Nucleus accumbens (tissue), 56 donors: ENCODE measurements at regions not wholly inside any gene's neighbourhood (a gene's known extent, or its start where the extent isn't known, plus 50 kb on each side); places are given as distances from the start of the nearest gene placed in this dataset.

ENCODE experiments used
- DNase-seq, 56 donors: peaks; one replicate each; lab custom pipeline; 2025; lab: John Stamatoyannopoulos, UW

DNA sequence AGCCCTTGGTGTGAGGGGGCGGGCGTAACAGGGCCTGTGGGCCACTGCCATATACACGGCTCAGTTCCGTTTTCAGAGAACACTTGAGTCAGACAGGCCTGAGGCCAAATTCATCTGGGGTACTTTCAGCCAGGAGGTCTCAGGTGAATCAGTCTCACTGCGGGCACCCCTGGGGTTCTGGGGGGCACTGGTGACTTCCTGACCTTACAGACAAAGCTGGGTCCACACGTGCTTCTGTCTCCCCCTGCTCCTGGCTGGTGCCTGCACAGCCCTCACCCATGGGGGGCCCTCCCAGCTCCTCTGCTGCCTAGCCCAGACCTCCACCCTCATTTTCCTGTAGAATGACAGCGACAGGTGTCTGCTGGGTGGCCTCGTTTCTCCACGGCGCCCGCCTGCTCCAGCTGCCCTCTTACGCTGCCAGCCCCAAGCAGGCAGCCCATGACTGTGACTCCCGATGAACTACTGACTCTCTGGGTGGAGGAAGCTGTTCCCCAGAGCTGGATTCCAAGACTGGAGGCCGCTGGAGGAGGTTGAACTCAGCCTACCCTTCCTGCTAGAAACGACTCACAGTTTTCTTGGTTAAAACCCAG, 374.1 kb upstream of the IRX4 start:
- no peak for DNase-seq

DNA sequence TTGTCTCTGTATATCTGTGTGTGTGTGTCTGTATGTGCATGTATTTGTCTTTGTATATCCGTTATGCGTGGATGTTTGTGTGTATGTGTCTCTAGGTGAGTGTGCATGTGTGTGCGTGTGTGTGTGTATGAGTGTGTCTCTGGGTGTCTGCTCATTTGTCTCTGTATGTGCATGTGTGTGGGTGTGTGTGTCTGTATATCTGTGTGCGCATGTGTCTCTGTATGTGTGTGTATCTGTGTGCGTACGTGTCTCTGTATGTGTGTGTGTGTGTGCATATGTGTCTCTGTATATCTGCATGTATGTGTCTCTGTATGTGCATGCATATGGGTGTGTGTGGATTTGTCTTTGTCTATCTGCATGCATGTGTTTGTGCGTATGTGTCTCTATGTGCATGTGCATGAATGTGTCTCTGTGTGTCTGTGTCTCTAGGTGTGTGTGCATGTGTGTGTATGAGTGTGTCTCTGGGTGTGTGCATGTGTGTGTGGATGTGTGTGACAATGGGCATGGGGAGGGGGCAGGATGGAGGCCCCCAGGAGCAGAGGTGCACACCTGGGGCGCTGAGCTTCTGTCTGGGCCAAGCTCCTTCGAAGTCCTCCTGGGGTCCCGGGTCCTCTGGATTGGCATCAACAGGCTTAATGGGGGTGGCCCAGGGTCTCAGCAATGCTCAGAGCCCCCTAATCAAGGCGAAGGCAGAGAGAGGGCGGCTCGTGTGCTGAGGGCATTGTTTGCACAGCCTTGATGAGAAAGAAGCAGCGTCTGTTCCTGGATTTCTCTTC, 373.4 kb upstream of the IRX4 start:
- no peak for DNase-seq

DNA sequence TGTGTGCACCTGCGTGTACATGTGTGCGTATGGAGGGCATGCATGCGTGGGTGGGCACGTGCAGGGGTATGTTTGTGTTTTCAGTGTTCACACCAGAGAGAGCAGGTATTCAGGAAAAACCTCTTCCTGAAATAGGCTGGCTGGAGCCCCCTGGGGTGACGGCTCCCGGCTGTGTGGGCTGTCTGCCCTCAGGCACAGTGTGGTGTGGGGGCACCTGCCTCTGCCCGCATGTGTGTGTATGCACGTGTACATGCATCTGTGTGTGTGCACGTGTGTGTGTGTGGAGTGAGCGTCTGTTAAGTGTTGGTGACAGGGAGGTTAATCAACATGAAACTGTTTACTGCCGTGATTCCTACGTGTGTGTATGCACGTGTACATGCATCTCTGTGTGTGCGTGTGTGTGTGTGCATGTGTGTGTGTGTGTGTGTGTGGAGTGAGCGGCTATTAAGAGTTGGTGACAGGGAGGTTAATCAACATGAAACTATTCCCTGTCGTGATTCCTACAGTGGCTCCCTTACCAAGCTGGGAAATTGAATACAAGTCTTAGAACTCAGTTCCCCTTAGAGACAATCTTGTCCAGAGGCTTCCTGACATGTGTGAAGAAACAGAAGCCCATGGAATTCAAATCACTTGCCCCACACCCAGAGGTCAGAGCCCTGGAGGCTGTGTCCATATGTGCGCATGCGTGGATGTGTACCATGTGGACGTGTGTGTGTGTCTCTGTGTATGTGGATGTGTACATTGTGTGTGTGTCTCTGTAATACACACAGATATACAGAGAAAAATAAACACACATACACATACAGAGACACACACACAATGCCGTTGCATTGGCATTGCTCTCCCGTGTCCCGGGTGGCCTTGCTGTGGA, 372.4 kb upstream of the IRX4 start:
- DNase-seq, result no peak

DNA sequence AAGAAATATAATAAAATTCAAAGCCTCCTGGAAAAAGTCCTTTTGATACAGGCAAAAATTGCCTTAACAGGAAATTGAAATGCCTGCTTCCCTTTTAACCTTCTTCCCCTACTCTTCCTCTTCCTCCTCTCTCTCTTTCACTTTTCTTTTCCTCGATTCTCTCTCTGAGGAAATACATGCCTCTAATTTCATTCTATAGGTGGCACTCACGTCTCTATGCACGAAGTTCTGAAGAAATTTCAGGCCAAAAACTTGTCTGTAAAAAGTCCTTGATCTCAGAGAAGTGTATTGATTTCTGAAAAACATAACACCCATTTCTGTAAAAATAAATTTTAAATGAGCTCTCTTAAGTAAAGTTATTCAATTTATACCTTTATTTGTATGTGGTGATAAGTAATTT, 371.7 kb upstream of the IRX4 start:
- no peak for DNase-seq

DNA sequence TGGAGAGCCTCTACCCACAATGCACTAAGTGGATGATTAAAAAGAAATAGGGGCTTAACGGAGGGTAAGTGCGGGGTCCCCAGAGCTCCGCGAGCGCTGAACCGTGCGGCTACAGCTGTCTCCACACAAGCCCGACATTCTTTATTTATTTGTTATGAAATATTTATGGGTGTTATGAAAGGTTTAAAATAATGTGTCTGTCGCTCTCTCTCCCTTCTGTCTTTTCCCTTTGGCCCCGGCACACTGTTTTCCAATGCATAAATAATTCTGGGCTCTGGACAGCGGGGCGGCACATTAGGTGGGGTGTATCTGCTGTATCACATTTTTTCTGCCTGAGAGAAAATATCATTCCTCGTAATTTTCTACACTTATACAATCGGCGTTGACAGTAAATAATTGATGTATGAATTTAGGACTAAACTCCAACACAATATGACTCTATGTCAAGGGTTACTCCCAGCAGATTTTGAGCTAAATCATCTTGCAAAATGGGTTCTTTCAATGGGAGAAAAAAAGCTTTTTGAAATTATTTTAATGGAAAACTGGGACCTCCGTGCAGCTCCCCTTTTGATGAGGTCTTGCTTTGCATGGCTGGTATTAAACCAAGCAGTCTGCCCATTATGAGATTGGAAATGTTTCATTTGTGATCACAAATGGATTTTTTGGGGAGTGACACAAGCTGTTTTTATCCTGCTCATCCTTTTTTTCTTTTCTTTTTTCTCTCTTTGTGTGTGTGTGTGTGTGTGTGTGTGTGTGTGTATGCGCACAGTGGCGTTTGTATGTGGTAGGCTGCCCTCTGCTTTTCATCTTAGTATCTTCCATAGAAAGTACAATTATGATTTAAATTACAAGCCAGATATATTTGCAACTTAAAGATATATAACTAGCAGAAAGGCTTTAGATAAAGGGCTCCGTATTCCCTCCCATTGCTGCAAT, 370.6 kb upstream of the IRX4 start:
- no peak for DNase-seq

DNA sequence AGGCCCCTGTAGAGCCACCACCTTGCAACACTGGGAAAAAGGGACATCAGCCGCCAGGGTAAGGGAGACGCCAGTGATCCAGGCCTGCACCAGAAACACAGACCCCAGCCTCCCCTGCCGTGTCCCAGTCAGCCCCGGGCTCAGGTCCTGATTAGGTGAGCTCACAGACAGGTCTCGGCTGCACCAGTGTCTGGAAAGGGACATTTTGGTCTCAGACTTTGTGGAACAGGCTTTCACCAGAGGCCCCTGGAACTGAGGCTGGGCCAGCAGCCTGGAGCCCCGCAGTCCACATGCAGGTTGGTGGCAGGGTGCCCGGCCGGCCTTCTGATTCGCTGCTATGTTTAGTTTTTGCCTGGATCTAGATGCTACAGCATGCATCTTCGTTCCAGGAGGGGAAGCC, 369.0 kb upstream of the IRX4 start:
- DNase-seq, result no peak

DNA sequence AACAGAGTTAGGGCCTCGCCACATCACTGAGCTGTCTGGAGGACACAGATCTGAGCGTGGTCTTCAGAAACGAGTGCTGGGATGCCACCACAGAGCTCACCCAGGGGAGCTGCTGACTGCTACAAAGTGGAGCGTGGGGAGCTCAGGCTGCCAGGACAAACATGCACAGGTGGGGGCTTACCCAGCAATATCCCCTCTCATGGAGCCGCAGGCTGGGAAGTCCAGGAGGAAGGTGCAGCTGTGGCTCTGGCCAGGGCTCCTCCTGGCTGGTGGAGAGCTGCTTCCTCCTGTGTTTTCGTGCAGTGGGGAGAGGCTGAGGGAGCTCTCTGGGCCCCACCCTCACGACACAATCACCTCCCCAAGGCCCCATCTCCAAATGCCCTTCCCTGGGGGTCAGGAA, 368.6 kb upstream of the IRX4 start:
- DNase-seq, result no peak

DNA sequence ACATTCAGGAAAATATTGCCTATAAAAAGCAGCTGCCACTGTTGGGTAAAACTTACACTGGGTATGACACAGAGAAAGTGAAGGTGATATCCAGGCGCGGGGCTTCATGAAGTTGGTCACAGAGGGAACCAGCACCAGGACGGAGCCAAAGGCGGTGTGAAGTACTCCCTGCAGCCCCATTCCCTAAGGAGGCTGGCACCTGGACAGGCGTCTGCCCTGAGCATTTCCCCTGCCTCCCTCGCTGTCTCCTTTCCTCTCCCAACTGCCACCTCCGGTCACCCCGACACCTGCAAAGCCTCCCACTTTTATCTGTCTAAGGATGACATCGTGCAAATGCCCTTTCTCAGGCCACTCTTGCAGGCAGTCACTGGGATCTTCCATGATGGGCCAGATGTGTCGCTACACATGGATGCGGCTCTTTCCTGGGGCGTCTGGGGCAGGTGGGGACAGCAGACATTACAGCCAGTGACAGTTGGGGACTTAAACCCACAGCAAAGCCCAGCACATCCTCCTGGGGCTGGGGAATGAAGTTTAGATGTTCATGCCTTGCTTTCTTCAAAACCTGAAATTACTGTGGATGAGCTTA, 367.7 kb upstream of the IRX4 start:
- no peak for DNase-seq

DNA sequence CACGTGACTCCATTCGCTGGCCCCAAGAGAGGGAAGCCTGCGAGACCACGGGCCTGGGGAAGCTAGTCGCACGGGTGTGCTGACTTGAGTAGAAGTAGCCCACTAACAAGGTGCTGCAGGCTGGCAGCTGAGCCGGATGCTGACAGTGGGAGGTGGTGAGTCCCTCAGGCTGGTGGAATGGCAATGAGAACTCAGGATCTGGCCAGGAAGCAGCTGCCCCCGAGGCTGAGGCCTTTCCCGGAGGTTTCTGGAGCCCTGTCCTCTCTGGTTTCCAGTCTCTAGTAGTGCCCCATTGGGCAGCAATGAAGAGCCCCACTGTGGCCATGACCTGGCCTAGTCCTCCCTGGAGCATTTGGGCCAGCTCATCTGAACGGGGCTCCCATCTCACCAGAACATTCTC, 366.7 kb upstream of the IRX4 start:
- DNase-seq, result no peak

DNA sequence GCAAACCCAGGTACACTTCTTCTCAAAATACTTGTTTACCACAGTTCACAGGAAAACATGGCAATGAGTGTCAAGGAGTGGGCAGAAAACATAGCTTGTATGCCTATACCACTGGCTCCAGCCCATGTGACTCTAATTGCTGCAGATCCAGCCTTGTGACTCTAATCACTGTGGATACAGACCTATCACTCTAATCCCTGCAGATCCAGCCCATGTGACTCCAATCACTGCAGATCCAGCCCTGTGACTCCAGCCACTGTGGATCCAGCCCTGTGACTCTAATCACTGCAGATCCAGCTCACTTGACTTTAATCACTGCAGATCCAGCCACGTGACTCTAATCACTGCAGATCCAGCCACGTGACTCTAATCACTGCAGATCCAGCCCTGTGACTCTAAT, 366.3 kb upstream of the IRX4 start:
- DNase-seq, result no peak

DNA sequence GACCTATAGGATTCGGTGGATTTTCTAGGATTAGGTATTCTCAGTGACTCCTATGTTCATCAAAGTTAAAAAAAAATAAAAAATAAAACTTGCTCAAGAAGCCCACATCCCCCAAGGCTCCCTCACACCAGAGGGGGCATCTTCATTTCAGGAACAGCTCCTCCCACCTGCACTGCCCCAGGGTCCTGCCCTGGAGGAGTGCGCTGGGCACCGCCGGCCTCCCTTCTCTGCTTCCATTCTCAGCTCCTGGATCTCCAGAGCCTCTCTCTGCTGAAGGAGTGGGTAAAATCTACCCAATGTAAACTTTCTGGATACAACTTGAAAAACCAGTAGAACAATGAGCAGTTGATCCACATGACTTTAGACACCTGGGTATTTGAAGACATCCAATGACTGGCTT, 359.8 kb upstream of the IRX4 start:
- no peak for DNase-seq

DNA sequence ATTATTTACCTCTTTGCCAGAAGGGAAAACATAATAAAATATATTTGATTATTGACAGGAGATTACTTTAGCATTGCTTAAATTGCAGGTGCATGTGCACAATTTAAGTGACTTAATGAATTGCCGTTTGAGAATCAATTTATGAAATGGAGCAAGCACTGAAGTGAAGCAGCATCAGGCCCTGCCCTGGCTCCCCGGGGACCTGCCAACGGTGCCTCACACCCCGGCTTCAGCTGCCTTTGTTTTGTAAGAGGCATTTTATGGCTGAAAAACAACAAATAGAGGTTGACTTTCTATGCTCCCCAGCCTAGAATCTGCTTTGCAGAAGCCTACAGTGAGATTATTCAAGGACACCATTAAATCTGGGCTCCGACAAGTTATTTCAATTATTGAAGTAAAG, 359.1 kb upstream of the IRX4 start:
- DNase-seq, result no peak

DNA sequence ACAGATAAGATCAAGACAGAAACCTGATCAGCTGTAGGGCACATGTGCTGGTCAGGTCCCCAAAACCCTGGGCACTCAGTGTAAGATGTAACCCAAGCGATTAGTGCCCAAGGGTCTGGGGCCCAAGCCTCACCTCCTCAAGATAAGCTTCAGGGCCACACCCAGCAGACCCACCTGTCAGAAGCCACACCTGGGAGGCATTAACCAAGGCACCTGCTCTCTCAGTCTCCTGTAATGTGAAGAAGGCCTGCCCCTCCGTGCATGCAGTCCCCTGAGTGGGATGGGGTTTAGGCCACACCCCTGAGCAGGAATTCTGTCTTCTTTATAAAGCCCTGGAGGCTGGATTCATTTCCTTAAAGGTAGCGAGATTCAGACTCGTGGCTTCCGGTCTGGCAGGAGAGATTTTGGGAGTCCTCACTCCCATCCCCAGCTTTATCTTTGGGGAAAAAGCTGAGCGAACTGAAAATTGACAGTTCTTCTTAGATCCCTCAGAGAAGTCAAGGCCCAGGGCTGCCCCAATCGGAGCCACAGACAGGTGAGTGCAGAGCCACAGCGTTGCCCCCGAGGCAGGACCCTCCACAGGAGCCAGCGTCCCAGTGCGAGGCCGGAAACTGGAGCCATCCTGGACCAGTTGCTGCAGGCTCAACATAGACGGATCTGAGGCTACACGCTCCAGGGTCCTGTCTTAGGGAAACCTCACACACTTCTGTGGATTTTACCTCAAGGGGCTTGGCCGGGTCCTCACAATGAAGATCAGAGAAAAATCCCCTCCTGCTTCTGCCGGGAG, 357.6 kb upstream of the IRX4 start:
- DNase-seq, result no peak

DNA sequence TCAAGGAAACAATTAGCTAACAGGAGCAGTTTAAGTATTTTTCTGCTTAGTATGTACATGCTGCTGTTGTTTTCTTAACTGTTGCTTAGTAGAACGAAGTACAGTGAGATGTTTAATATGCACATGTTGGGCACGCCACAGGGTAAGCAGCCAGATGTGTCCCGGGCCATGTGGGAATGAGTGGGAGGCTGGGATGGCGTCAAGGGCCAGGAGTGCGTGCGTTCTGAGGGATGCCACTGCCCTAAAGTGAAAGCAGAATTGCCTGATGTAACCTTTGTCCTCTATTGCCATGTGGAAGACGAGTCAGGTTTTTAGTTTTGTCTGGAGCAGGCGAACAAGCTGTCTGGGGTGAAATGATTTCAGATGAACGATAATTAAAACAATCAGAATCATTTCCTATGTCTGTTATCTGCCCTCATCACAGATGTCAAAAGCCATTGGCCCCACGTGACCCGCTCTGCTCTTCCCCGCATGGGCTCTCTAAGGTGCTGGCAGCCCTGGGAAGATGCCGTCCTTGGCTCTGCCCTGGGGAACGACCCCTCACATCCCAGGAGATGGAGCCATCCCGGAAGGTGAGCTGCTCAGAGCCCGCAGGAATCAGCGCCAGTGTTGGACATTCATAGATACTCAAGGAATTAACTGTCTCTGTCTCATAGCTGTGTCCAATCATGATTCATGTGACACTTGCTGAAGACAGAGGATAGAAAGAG, 356.6 kb upstream of the IRX4 start:
- DNase-seq, result no peak

DNA sequence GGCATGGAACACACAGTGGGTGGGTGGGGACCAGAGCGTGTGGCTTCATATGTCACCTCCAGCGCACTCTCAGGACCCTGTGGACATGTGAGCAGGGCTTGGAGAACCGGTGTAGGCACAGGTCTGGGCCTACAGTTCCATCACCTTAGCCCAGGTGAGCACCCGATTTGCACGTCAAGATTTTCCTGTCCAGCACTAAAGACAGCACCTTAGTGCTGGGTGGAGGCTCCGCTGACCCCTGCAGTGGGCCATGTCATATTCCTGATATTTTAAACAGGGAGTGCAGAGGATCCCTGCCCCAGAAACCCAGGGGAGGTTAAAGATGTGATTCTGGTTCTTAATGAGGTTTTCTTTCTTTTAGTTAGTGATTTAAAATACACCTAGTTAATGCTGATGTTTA, 356.0 kb upstream of the IRX4 start:
- no peak for DNase-seq

DNA sequence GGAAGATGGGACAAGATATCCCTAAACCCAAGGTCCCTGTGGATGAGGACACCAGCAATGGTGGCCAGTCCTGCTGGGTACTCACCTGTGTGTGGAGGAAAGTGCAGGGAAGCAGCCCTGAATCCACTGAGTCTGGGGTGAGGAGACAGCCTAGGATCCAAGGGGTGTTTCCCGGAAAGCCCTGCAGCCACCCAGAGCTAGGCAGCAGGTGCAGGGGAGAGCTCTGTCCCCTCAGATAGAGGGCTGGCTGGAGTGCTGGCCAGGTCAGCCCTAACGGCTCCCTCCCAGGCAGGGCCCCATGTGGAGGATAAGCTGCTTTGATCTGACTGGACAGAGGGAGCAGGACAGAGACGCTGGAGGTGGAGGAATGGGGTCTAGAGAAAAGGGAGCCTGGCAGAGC, 344.7 kb upstream of the IRX4 start:
- DNase-seq, result no peak

DNA sequence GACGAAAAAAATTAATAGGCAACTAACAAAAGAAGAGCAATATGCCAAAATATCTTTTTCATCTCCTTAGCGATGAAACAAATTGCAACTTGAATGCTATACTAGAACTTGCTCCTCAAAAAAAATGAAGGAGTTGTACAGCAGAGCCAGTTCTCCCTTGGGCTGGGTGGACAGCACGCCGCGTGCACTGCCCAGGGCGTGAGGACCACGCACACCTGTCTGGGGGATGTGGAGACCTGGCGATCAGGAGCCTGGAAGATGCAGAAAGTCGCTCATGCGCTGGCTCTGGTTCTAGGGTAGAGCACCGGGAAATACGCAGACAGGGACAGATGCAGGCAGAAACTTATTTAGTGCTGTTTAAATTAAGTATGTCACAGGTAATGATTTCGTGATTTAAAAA, 342.0 kb upstream of the IRX4 start:
- DNase-seq, result no peak

DNA sequence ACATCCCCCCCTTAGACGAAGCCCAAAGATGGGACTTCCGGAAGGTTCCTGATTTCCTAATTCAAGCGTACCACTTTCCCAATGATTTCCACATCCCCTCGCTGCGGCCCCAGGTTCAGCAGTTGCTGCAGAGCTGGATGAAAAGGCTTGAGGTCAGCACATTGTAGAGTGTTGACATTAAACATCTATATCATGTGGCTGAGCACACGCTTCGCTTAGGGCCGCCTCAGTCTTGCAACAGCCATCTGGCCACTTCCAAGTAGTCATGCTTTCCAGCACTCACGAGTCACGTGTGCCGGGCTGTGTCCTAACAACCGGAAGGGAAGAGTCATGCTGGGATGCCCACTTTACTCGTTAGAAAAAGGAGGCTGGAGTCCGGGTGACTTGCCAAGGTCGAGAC, 340.6 kb upstream of the IRX4 start:
- DNase-seq, result no peak
